Esophagus muscularis mucosa (tissue), 4 donors: ENCODE measurements at regions not wholly inside any gene's neighbourhood (a gene's known extent, or its start where the extent isn't known, plus 50 kb on each side); places are given as distances from the start of the nearest gene placed in this dataset.

Experiments used
- CTCF ChIP-seq, 3 experiments: fragments of 200-600 bp in 2 of 3; fragments of 450-650 bp in 1 of 3; sonication (generic) in 2 of 3; IDR thresholded peaks; one replicate each; pipeline ENCODE4 v1.5.1; 2017 to 2019; ENCODE audit warnings: antibody characterized with exemption in 3 of 3, mild to moderate bottlenecking in 2 of 3, moderate library complexity in 1 of 3
- EP300 ChIP-seq: sonication (generic); formaldehyde crosslinking; IDR thresholded peaks from one replicate; pipeline ENCODE4 v1.6.1; 2017; ENCODE audit warnings: antibody characterized with exemption
- POLR2A ChIP-seq: fragments of 450-650 bp; IDR thresholded peaks from one replicate; pipeline ENCODE4 v1.6.1; 2017; ENCODE audit warnings: antibody characterized with exemption, moderate library complexity, mild to moderate bottlenecking, low read depth
- POLR2AphosphoS5 ChIP-seq, 2 donors: sonication (generic); formaldehyde crosslinking; IDR thresholded peaks; one replicate each; pipeline ENCODE4 v1.6.1; 2017; ENCODE audit warnings: antibody characterized with exemption in 2 of 2

GRCh38 chr17:34723875-34724274 is 144.5 kb downstream of the TMEM132E start:
- TF ChIP-seq CTCF (IDR thresholded peaks at IDR 0.05) (no peak), POLR2A (no peak), EP300 (no peak), POLR2AphosphoS5 (IDR thresholded peaks at IDR 0.05) (no peak)
